Fibroblast of peridontal ligament (primary cell): ENCODE measurements at regions not wholly inside any gene's neighbourhood (a gene's known extent, or its start where the extent isn't known, plus 50 kb on each side); places are given as distances from the start of the nearest gene placed in this dataset.
A peak's percentile ranks its signal among the peaks of the same experiment; 100 is the strongest.

Experiments used
- DNase-seq: peaks from one replicate; pipeline ENCODE4 v3.0.0-alpha.2; 2010; ENCODE audit errors: extremely low read depth

GRCh38 chr21:28655471-28655870 is 337.2 kb downstream of the LTN1 start:
- no peak for DNase-seq

DNA sequence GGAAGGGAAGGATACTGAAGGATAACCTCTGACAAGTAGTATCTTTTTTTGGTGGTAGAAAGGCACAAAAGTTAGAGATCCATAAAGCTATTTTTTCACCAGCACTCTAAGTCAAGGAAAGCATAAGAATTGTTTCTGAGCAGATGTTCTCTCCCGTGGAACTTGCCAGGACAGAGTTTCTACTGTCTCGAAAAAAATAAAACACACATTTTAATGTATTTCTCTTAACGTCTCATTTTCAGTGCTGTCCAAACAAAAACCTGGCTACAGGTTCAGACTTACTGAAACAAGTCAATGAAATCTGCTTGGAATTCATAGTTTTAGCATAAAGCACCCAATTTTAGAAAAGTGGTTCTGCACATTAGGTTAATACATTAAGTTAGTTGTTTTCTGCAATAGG is 338.3 kb downstream of the LTN1 start:
- no peak for DNase-seq

- peak; percentile 68 for DNase-seq
Observed at GRCh38 chr21:28644762-28645161, 347.9 kb downstream of the LTN1 start.

DNA sequence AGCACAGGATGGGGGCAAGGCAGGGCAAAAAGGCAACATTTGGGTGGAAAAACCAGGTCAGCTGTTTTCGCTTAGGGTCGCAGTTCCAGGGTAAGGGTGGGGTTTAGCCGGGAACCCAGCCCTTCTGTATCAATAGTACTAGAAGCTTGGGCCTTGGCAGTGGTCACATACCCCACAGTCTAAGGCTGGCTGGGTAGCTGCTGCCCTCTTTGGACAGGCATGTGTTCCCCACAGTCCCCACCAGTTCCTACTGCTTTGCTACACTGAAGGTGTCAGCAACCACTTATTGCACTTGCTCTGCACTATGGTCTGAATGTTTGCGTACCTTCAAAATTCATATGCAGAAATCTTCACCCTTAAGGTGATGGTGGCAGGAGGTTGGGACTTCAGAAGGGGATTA is 349.8 kb downstream of the LTN1 start:
- DNase-seq, result no peak

GRCh38 chr21:28641731-28642130 is 350.9 kb downstream of the LTN1 start:
- no peak for DNase-seq

DNA sequence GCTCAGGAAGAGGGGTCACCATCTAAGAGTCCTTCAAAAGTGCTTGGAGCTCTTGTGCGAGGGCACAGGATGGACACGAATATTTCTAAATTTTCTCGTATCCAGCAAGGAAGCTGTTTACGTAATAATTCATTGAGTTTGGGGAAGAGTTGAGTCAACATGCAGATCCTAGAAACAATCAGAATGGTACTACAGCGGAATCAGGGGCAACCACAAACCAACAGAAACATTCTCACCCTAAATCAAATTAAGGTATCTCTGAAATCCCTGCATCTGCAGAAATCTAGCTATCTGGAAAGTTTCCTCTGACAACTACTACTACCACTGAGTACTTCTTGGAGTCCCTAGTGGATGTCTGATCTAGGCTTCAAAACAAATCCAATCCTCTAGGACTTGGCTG is 352.4 kb downstream of the LTN1 start:
- no peak for DNase-seq

GRCh38 chr21:28639737-28640136 is 352.9 kb downstream of the LTN1 start:
- peak; percentile 71 for DNase-seq

DNA sequence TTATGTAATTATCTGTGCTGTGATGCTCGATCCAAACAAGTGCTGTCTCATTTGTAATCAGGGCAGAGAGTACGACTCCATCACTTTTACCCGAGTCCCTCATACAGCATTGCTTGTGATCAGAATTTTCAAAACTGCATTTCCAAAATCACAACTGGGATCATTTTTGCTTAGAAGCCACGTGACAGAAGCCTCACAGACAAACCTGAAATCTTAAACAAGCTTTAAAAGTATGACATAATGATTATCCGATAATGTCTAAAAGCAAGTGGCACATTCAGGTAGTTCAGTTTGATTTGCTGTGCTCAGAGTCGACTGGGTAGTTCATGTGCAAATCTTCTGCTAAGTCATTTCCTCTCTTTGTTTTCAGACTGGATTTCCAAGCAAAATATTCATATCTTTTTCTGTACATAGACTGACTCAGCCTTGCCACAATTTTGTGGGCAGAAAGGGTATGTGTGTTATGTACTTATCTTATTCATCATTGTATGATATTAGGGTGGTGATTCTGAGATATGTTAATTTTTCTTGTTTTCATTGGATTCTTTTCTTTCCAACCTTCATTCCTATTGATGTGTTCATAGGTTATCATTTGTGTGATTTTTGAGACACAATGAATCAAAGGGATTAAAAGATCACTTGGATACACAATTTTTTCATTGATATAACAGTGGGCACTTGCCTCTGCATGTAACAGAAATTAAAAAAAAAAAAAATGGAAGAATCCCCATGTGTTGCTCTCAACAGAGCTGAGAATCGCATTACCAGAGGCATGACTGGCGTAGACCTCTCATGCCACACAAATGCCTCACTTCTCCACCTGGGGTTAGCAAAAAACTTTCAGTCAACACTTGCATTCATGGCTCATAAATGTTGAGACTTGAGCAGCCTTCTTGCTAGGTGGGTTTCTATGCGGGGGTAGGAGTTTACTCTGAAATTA is 355.7 kb downstream of the LTN1 start:
- peak; percentile 88 for DNase-seq

DNA sequence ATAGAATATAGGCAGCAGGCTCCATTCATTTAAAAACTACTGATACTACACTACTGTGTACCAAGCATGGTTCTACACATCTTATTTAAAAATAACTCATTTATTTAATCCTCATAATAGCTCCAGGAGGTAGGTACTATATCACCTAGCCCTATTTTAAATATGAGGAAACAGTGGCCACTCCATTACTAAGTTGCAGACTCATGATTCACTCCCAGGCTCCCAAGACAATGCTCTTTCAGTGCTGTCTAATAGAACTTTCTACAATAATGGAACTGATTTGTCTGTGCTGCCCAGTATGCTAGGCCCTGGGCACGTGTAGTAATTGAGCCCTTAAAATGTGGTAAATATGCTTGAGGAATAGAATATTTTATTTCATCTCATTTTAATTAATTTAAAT is 357.1 kb downstream of the LTN1 start:
- DNase-seq, result no peak

GRCh38 chr21:28633839-28634555 is 358.7 kb downstream of the LTN1 start:
- DNase-seq, result peak; percentile 84

DNA sequence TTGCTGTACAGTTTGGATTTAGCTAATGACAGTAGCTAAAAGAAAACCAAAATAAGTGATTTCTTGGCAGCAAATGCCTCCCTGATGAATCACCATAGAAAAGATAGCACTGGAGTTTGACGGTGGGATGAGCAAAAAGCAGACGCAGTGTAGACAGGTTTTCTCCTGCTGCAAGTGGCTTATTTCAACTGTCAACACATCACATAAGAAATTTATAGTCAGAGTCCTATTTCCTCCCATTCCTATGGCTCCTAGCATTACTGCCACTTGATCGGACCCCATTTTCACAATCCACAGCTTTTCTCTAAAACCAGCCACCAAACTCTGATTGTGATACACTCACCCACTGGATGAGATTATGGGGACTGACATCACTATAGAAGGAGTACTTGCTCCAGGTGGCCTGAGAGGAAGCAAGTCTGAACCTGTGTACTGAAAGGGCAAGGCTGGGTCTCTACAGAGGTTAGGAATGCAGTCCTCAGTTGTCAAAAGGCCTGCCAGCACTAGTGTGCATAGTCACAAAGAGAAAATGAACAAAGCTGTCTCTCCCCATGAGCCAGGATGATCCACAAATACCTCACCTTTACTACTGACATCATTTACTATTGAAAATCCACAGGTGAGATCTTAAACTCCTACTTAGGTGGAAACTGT is 359.8 kb downstream of the LTN1 start:
- DNase-seq, result peak; percentile 70

DNA sequence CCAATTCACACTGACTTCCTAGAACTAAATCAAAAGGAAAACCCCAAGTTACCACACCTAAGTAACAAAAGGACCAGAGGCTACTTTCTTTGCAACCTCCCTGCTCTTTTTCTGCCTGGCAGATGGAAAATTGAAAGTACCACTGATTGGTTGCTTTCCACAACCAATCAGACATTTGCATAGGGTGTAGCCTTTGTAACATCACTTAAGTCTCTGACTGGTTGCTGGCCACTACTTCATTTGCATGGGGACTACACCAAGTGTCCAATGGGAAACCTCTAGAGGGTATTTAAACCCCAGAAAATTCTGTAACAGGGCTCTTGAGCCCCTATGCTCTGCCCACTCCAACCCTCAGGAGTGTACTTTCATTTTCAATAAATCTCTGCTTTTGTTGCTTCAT is 365.0 kb downstream of the LTN1 start:
- peak; percentile 51 for DNase-seq

GRCh38 chr21:28627261-28627660 is 365.4 kb downstream of the LTN1 start:
- DNase-seq, result peak; percentile 59

DNA sequence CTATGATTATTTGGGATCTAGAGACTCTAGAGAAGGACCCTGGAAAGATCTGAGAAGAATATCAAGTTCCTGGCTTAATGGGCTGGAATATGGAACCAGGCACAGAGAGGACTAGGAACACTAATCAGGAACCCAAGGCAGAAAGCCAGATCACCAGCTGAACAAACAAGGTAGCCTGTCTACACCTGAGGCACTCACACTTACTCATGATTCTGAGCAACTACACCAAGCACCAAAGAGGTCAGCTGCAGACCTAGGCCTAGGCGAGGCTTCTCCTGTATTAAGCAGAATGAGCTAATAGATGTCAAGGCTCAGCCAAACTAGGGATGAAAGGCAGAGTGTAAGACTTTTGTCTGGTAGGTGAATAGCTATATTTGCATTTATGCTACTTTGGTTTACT is 368.1 kb downstream of the LTN1 start:
- DNase-seq, result no peak

DNA sequence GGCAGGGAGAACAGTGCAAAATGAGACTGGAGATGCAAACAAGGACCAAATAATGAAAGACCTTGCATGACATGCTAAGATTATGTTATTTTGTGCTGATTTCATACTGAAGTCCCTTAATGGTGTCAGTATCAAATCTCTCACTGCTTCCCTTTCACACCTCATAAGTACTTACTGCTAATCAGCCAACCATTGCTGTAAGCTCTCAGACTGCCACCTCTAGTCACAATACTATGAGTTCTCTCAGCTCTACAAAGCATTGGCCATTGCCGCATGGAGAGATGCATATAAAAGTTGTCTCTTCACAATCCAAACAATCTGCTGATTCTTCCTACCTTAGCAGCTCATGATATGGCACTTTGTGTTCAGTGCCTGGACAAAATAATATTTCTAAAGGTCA is 375.4 kb downstream of the LTN1 start:
- no peak for DNase-seq

DNA sequence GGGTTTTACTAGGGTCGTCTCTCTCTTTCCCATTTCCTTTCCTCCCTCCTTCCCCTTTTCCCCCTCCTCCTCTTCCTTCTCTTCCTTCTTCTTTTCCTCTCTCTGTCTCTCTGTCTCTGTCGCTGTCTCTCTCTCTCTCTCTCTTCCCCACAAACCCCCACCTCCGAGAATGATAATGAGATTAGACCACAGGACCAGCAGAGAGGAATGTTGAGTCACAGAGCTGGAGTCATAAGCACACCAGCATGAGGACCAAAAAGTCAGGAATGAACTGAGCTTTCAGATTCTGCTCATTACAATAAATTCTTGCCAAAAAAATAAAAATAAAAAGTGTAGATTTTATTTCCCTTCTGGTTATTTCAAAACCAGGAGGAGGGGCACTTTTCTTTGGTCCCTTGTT is 377.4 kb downstream of the LTN1 start:
- peak; percentile 81 for DNase-seq

- DNase-seq, result no peak
Observed at GRCh38 chr21:28614791-28615190, 377.9 kb downstream of the LTN1 start.

GRCh38 chr21:28608646-28609045 is 384.0 kb downstream of the LTN1 start:
- no peak for DNase-seq

GRCh38 chr21:28607545-28607944 is 385.1 kb downstream of the LTN1 start:
- DNase-seq, result no peak

GRCh38 chr21:28604946-28605537 is 387.6 kb downstream of the LTN1 start:
- DNase-seq, result no peak

DNA sequence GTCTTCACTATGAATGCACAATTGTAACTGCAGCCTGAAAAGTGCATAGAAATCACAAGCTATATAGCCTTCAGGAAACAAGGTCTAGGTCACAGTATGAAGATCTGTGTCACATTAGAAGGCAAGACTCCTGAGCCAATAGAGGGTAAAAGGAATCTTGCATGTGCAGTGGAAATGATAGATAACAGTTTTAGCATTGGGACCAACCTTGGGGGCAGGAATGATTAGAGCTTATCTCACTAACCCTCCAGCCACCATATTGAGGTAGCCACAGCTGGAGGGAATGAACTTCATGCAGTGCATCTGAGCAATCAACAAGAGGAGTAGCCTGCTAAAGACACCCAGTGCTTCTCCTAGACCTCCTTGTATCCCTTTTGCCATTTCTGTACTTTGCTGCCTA is 390.1 kb downstream of the LTN1 start:
- DNase-seq, result no peak

- no peak for DNase-seq
Observed at GRCh38 chr21:28598214-28598613, 394.5 kb downstream of the LTN1 start.
